ENCODE measurements at regions not wholly inside any gene's neighbourhood (a gene's known extent, or its start where the extent isn't known, plus 50 kb on each side); places are given as distances from the start of the nearest gene placed in this dataset.

GRCh38 chr12:42652048-42652447 lies 62.5 kb upstream of the PRICKLE1 start:
- TF ChIP-seq CTCF (IDR thresholded peaks at IDR 0.05; ENCODE audit: extremely low read depth in 1 of 2, insufficient read depth in 1 of 2, low read depth in 1 of 2, low read length in 2 of 2): no peak
- no peak for TF ChIP-seq POLR2A (IDR thresholded peaks at IDR 0.05; ENCODE audit: low read depth, low read length)
- no peak for TF ChIP-seq FOS (IDR thresholded peaks at IDR 0.05; ENCODE audit: borderline replicate concordance, insufficient read depth, low read length)
- TF ChIP-seq EZH2 (IDR thresholded peaks at IDR 0.05; ENCODE audit: borderline replicate concordance, low read depth, low read length, severe bottlenecking): no peak
- TF ChIP-seq, protein P1, sequence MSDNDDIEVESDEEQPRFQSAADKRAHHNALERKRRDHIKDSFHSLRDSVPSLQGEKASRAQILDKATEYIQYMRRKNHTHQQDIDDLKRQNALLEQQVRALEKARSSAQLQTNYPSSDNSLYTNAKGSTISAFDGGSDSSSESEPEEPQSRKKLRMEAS (IDR thresholded peaks at IDR 0.05; ENCODE audit: insufficient read depth, insufficient read length): no peak
- TF ChIP-seq JUN (IDR thresholded peaks at IDR 0.05; ENCODE audit: borderline replicate concordance, insufficient read depth, insufficient read length, low read depth): no peak
- TF ChIP-seq POLR2AphosphoS5 (IDR thresholded peaks at IDR 0.05; ENCODE audit: insufficient read depth, low read depth, low read length): no peak
- TF ChIP-seq MYC (IDR thresholded peaks at IDR 0.05; ENCODE audit: low read depth, low read length): no peak
- TF ChIP-seq GATA2 (IDR thresholded peaks at IDR 0.05; ENCODE audit: insufficient read depth, insufficient read length, low read depth, low read length): no peak

All from endothelial cell of umbilical vein (primary cell).